ENCODE measurements at regions not wholly inside any gene's neighbourhood (a gene's known extent, or its start where the extent isn't known, plus 50 kb on each side); places are given as distances from the start of the nearest gene placed in this dataset.

- no peak overlapping the region for H3K4me2 ChIP-seq (ENCODE audit: control insufficient read depth, extremely low read depth, insufficient read depth, low read depth, low read length)
- no peak for FAIRE-seq
- dilution Hi-C loops (cut with MboI; ENCODE audit: extremely low pct_ligation_motif_present, low sequenced_read_pairs) = no loop called here
Measured at GRCh38 chr12:116441292-116441691, 117.9 kb upstream of the MAP1LC3B2 start.

GRCh38 chr12:116442304-116442703 lies 116.9 kb upstream of the MAP1LC3B2 start:
- H2AFZ ChIP-seq (ENCODE audit: control insufficient read depth, low read length) = no peak overlapping the region
- H3K4me3 ChIP-seq (ENCODE audit: control insufficient read depth in 2 of 3, extremely low read depth in 1 of 3, insufficient read depth in 2 of 3, low read depth in 1 of 3, low read length in 3 of 3) = no peak overlapping the region
- no peaks in the 10 kb centered on the region for H3K79me2 ChIP-seq (ENCODE audit: control insufficient read depth, insufficient read depth, low read length)
- H3K4me2 ChIP-seq (ENCODE audit: control insufficient read depth, extremely low read depth, insufficient read depth, low read depth, low read length) = no peak overlapping the region
- H3K4me1 ChIP-seq (ENCODE audit: control insufficient read depth, extremely low read depth, insufficient read depth, low read length) = peaks cover 10% of the 10 kb centered on the region
- DNase-seq (ENCODE audit: low read depth, low spot score) = no peak
- H3K36me3 ChIP-seq (ENCODE audit: control insufficient read depth in 2 of 2, extremely low read depth in 1 of 2, insufficient read depth in 2 of 2, low read length in 2 of 2) = no peaks in the 10 kb centered on the region
- H3K9ac ChIP-seq (ENCODE audit: control insufficient read depth, extremely low read depth, insufficient read depth, low read length) = no peak overlapping the region
- H3K9me1 ChIP-seq (ENCODE audit: control insufficient read depth, extremely low read depth, insufficient read depth, low read length) = no peaks in the 10 kb centered on the region
- dilution Hi-C loops (cut with MboI; ENCODE audit: extremely low pct_ligation_motif_present, low sequenced_read_pairs) = no loop called here
- no peaks in the 10 kb centered on the region for H3K27me3 ChIP-seq (ENCODE audit: control insufficient read depth, extremely low read depth, insufficient read depth, low read length)
- TF ChIP-seq EZH2 (IDR thresholded peaks at IDR 0.05; ENCODE audit: low read length) (no peak), CTCF (optimal IDR thresholded peaks at IDR 0.05 in 1 of 3, IDR thresholded peaks at IDR 0.05 in 1 of 3, conservative IDR thresholded peaks at IDR 0.05 in 1 of 3; ENCODE audit: extremely low read depth in 1 of 3, insufficient read depth in 2 of 3, low read length in 3 of 3) (no peak)
- FAIRE-seq = no peak
- H3K9me3 ChIP-seq (ENCODE audit: control insufficient read depth, low read depth, low read length) = no peaks in the 10 kb centered on the region
- no peak overlapping the region for H3K27ac ChIP-seq (ENCODE audit: control insufficient read depth, insufficient read depth, low read length)
- no peaks in the 10 kb centered on the region for H4K20me1 ChIP-seq (ENCODE audit: control insufficient read depth, extremely low read depth, insufficient read depth, low read length)

More at GRCh38 chr12:116441292-116441691, 117.9 kb upstream of the MAP1LC3B2 start:
- Histone ChIP-seq H3K27ac (ENCODE audit: control insufficient read depth, insufficient read depth, low read length) (no peak overlapping the region), H3K36me3 (ENCODE audit: control insufficient read depth in 2 of 2, extremely low read depth in 1 of 2, insufficient read depth in 2 of 2, low read length in 2 of 2) (no peaks in the 10 kb centered on the region), H3K4me3 (ENCODE audit: control insufficient read depth in 2 of 3, extremely low read depth in 1 of 3, insufficient read depth in 2 of 3, low read depth in 1 of 3, low read length in 3 of 3) (no peak overlapping the region), H4K20me1 (ENCODE audit: control insufficient read depth, extremely low read depth, insufficient read depth, low read length) (no peaks in the 10 kb centered on the region), H3K4me1 (ENCODE audit: control insufficient read depth, extremely low read depth, insufficient read depth, low read length) (peaks cover 10% of the 10 kb centered on the region), H3K9me1 (ENCODE audit: control insufficient read depth, extremely low read depth, insufficient read depth, low read length) (no peaks in the 10 kb centered on the region), H3K79me2 (ENCODE audit: control insufficient read depth, insufficient read depth, low read length) (no peaks in the 10 kb centered on the region), H2AFZ (ENCODE audit: control insufficient read depth, low read length) (no peak overlapping the region), H3K9ac (ENCODE audit: control insufficient read depth, extremely low read depth, insufficient read depth, low read length) (no peak overlapping the region), H3K9me3 (ENCODE audit: control insufficient read depth, low read depth, low read length) (no peaks in the 10 kb centered on the region), H3K27me3 (ENCODE audit: control insufficient read depth, extremely low read depth, insufficient read depth, low read length) (no peaks in the 10 kb centered on the region)
- no peak for DNase-seq (ENCODE audit: low read depth, low spot score)
- TF ChIP-seq CTCF (optimal IDR thresholded peaks at IDR 0.05 in 1 of 3, IDR thresholded peaks at IDR 0.05 in 1 of 3, conservative IDR thresholded peaks at IDR 0.05 in 1 of 3; ENCODE audit: extremely low read depth in 1 of 3, insufficient read depth in 2 of 3, low read length in 3 of 3) (no peak), EZH2 (IDR thresholded peaks at IDR 0.05; ENCODE audit: low read length) (no peak)
